ENCODE measurements at regions not wholly inside any gene's neighbourhood (a gene's known extent, or its start where the extent isn't known, plus 50 kb on each side); places are given as distances from the start of the nearest gene placed in this dataset.

- DNase-seq (ENCODE audit: low spot score), result no peak
- no peak for TF ChIP-seq CTCF (IDR thresholded peaks at IDR 0.05; ENCODE audit: extremely low read depth, insufficient read depth, missing control alignments)
- in situ Hi-C loops (cut with MboI; ENCODE audit: low pct_unique_long_range_greater_than_20kb, low sequenced_read_pairs, unreplicated experiment), result no loop called here
Observed at GRCh38 chr13:109881961-109882558, 95.7 kb upstream of the IRS2 start.

- no peak for DNase-seq (ENCODE audit: low spot score)
- in situ Hi-C loops (cut with MboI; ENCODE audit: low pct_unique_long_range_greater_than_20kb, low sequenced_read_pairs, unreplicated experiment), result no loop called here
- no peak for TF ChIP-seq CTCF (IDR thresholded peaks at IDR 0.05; ENCODE audit: extremely low read depth, insufficient read depth, missing control alignments)
Observed at GRCh38 chr13:109881347-109881725, 95.0 kb upstream of the IRS2 start.

- in situ Hi-C loops (cut with MboI; ENCODE audit: low pct_unique_long_range_greater_than_20kb, low sequenced_read_pairs, unreplicated experiment), result no loop called here
- DNase-seq (ENCODE audit: low spot score), result no peak
Observed at GRCh38 chr13:109880371-109881346, 94.3 kb upstream of the IRS2 start.

GRCh38 chr13:109879338-109879737 is 93.0 kb upstream of the IRS2 start:
- in situ Hi-C loops (cut with MboI; ENCODE audit: low pct_unique_long_range_greater_than_20kb, low sequenced_read_pairs, unreplicated experiment), result no loop called here
- no peak for DNase-seq (ENCODE audit: low spot score)
- TF ChIP-seq CTCF (IDR thresholded peaks at IDR 0.05; ENCODE audit: extremely low read depth, insufficient read depth, missing control alignments), result no peak

More at GRCh38 chr13:109880371-109881346, 94.3 kb upstream of the IRS2 start:
- TF ChIP-seq CTCF (IDR thresholded peaks at IDR 0.05; ENCODE audit: extremely low read depth, insufficient read depth, missing control alignments), result no peak

GRCh38 chr13:109877809-109878208 is 91.4 kb upstream of the IRS2 start:
- no peak for TF ChIP-seq CTCF (IDR thresholded peaks at IDR 0.05; ENCODE audit: extremely low read depth, insufficient read depth, missing control alignments)
- DNase-seq (ENCODE audit: low spot score), result no peak
- in situ Hi-C loops (cut with MboI; ENCODE audit: low pct_unique_long_range_greater_than_20kb, low sequenced_read_pairs, unreplicated experiment), result no loop called here

GRCh38 chr13:109875746-109876145 is 89.4 kb upstream of the IRS2 start:
- in situ Hi-C loops (cut with MboI; ENCODE audit: low pct_unique_long_range_greater_than_20kb, low sequenced_read_pairs, unreplicated experiment), result no loop called here
- no peak for TF ChIP-seq CTCF (IDR thresholded peaks at IDR 0.05; ENCODE audit: extremely low read depth, insufficient read depth, missing control alignments)
- no peak for DNase-seq (ENCODE audit: low spot score)

Measured in GM13977 (cell line).